ENCODE measurements at regions not wholly inside any gene's neighbourhood (a gene's known extent, or its start where the extent isn't known, plus 50 kb on each side); places are given as distances from the start of the nearest gene placed in this dataset.
A peak's percentile ranks its signal among the peaks of the same experiment; 100 is the strongest.

DNA sequence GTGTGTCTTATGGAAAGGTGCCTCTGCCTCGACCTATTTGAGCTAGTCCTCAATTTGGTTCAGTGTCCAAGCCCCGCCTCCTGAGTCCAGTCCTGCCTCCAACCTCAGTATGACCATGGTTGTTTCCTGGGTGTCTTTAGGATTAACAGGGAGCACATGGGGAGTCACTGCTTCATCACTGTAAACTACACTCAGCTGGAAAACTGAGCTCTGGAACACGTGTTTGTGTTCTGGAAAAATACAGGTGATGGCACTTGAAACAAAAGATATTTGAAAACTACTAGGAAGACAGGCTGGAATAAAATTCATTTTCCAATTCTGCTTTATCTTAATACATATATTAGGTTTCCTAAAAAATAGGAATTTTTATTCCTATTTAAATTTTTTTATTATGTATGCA lies 1187.3 kb upstream of the TMEM132C start:
- no peaks in the 10 kb centered on the region for H3K36me3 ChIP-seq (ENCODE audit: control insufficient read depth, insufficient read depth, low read length)
- no peak overlapping the region for H3K4me3 ChIP-seq (ENCODE audit: low read depth, low read length)
- no peak for DNase-seq (ENCODE audit: low read depth in 4 of 6, low spot score in 6 of 6)
- WGBS (ENCODE audit: insufficient coverage), result 93% methylated on average over 2 of the region's 3 CpGs
- no peaks in the 10 kb centered on the region for H3K27me3 ChIP-seq (ENCODE audit: control insufficient read depth, insufficient read depth, low read length)
- H3K9me3 ChIP-seq (ENCODE audit: control insufficient read depth, insufficient read depth, low read length), result no peaks in the 10 kb centered on the region
- no peak overlapping the region for H3K27ac ChIP-seq (ENCODE audit: low read depth, low read length)
- no peaks in the 10 kb centered on the region for H3K4me1 ChIP-seq (ENCODE audit: control insufficient read depth, insufficient read depth, low read length)

DNA sequence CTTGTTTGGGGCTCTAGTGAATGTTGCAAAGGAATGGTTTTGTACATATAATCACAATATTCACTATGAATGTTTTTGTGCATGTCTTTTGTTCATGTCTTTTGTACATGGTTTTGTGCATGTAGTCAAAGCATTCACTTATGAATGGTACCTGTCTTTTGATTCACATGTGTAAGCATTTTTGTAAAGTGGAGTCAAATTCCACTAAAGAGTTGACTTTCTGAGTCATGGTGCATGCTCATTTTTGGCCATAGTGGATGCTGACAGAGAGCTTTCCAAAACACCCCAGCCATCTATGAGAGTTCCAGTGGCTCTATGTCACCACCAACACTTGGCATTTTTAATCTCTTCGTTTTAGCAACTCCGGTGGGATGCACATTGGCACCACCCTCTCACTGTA lies 1185.9 kb upstream of the TMEM132C start:
- Histone ChIP-seq H3K27ac (ENCODE audit: low read depth, low read length) (no peak overlapping the region), H3K27me3 (ENCODE audit: control insufficient read depth, insufficient read depth, low read length) (no peaks in the 10 kb centered on the region), H3K4me1 (ENCODE audit: control insufficient read depth, insufficient read depth, low read length) (no peaks in the 10 kb centered on the region), H3K4me3 (ENCODE audit: low read depth, low read length) (no peak overlapping the region), H3K36me3 (ENCODE audit: control insufficient read depth, insufficient read depth, low read length) (no peaks in the 10 kb centered on the region), H3K9me3 (ENCODE audit: control insufficient read depth, insufficient read depth, low read length) (no peaks in the 10 kb centered on the region)
- no peak for DNase-seq (ENCODE audit: low read depth in 4 of 6, low spot score in 6 of 6)
- 100% methylated on average over 2 of the region's 2 CpGs for WGBS (ENCODE audit: insufficient coverage)

DNA sequence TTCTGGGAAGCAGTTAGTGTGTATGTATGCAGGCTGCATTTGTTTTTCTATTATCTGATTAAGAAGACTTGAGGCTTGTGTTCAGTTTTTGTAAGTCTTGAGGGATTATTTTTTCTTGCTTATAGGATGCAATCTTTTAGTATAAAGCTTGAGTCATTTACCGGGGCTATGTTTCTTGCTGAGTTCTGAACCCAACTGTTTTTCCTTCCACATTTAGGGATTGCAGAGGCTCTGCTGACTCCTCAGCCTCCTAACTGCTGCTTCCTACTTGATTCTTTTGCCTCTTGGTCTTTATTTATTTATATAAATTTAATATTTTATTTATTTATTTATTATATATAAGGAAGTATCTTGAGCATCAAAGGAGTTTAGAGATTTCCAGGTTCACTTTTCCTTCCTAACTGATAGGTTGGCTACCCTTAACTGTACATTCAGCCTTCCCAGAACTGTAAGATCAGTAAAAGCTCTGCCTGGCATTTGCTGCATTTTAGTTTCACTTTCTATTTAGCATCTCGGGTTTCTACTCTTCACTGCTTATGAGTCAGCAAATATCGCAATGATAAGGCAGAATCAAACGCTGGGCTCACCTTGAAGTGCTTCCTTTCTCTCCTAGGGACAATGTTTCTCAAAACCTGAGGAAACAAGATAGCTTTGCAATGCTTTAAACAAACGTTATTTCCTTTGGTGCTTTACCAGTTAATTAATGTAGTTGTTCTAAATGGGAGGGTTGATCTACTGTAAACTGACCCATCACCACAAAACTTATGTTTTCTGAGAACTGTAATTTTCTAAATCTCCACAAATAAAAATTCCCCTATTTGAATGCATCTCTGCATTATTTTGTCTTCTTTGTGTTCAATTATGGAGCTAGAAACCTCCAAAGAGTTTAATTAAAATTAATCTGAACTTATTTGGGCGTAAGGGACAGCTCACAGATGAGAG lies 1183.7 kb upstream of the TMEM132C start:
- Histone ChIP-seq H3K27me3 (ENCODE audit: control insufficient read depth, insufficient read depth, low read length) (no peaks in the 10 kb centered on the region), H3K36me3 (ENCODE audit: control insufficient read depth, insufficient read depth, low read length) (no peaks in the 10 kb centered on the region), H3K4me3 (ENCODE audit: low read depth, low read length) (peak overlapping the region; percentile 37), H3K27ac (ENCODE audit: low read depth, low read length) (peak overlapping the region; percentile 31), H3K9me3 (ENCODE audit: control insufficient read depth, insufficient read depth, low read length) (no peaks in the 10 kb centered on the region), H3K4me1 (ENCODE audit: control insufficient read depth, insufficient read depth, low read length) (no peaks in the 10 kb centered on the region)
- DNase-seq (ENCODE audit: low read depth in 4 of 6, low spot score in 6 of 6), result peak in 5 of 6 donors; percentile 41 to 79 (median 46)
- 14% methylated on average over 3 of the region's 6 CpGs for WGBS (ENCODE audit: insufficient coverage)

DNA sequence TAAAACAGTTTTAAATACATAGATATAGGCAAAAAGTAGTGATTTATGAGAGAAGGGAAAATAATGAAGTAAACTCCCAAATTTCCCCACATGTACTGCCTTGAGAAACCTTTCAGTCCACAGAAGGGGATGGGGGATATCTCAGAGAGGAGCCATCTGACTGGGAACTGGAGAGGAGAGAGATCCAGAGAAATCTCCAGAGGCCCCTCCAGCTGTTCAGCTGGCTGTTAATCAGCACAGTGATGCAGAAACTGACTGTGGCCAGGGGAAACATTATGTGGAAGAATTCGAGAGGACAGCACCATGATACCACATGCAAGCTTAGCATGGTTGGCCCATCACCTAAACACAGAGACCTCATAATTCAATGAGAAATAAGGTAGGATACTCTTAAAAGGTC lies 1165.9 kb upstream of the TMEM132C start:
- no CpG with 5 or more reads among the region's 1 CpG for WGBS (ENCODE audit: insufficient coverage)
- H3K36me3 ChIP-seq (ENCODE audit: control insufficient read depth, insufficient read depth, low read length), result no peaks in the 10 kb centered on the region
- no peaks in the 10 kb centered on the region for H3K9me3 ChIP-seq (ENCODE audit: control insufficient read depth, insufficient read depth, low read length)
- no peak overlapping the region for H3K4me3 ChIP-seq (ENCODE audit: low read depth, low read length)
- H3K27ac ChIP-seq (ENCODE audit: low read depth, low read length), result no peak overlapping the region
- H3K4me1 ChIP-seq (ENCODE audit: control insufficient read depth, insufficient read depth, low read length), result no peaks in the 10 kb centered on the region
- H3K27me3 ChIP-seq (ENCODE audit: control insufficient read depth, insufficient read depth, low read length), result no peaks in the 10 kb centered on the region
- DNase-seq (ENCODE audit: low read depth in 4 of 6, low spot score in 6 of 6), result peak in 1 of 6 donors; percentile 68

DNA sequence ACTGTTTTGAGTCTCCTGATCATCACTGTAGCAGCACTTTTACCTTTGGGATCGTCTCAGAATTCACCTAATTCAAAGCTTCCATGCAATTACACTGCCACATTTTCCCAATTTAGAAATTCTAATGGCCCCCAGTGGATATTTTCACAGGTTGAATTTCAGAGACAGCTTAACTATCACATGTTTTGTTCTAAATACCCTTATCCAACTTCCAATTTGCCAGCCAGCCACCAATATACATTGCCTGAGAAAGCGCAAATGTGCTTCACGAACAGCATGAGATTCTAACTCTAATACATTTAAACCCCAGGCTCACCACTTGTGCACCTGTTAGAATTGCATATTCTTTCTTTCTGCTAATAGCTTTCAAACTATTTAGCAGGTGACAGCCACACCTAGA lies 1160.9 kb upstream of the TMEM132C start:
- WGBS (ENCODE audit: insufficient coverage), result 65% methylated on average over 3 of the region's 3 CpGs
- Histone ChIP-seq H3K4me3 (ENCODE audit: low read depth, low read length) (no peak overlapping the region), H3K4me1 (ENCODE audit: control insufficient read depth, insufficient read depth, low read length) (no peaks in the 10 kb centered on the region), H3K27me3 (ENCODE audit: control insufficient read depth, insufficient read depth, low read length) (no peaks in the 10 kb centered on the region), H3K9me3 (ENCODE audit: control insufficient read depth, insufficient read depth, low read length) (no peaks in the 10 kb centered on the region), H3K36me3 (ENCODE audit: control insufficient read depth, insufficient read depth, low read length) (no peaks in the 10 kb centered on the region), H3K27ac (ENCODE audit: low read depth, low read length) (no peak overlapping the region)
- DNase-seq (ENCODE audit: low read depth in 4 of 6, low spot score in 6 of 6), result peak in 1 of 6 donors; percentile 93

DNA sequence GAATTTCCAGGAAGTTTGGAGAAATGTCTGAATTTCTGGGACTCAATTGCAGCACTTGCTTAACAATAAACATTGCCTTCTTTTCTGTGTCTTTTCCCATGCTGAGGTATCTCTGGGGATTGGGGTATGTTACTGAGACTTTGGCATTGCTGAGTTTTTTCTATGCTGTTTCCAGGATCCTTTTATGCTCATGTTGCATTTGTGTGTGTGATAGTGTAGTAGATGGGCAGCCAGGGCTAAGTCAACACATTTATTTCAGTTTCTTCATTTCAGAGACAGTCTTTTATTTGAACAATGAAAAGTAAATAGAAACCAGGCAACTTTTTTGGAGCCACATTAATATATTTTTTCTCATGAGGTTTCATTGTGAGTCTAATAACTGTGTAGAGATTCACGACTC lies 1160.3 kb upstream of the TMEM132C start:
- H3K27me3 ChIP-seq (ENCODE audit: control insufficient read depth, insufficient read depth, low read length), result no peaks in the 10 kb centered on the region
- H3K36me3 ChIP-seq (ENCODE audit: control insufficient read depth, insufficient read depth, low read length), result no peaks in the 10 kb centered on the region
- DNase-seq (ENCODE audit: low read depth in 4 of 6, low spot score in 6 of 6), result no peak
- H3K4me3 ChIP-seq (ENCODE audit: low read depth, low read length), result no peak overlapping the region
- no peaks in the 10 kb centered on the region for H3K4me1 ChIP-seq (ENCODE audit: control insufficient read depth, insufficient read depth, low read length)
- no peaks in the 10 kb centered on the region for H3K9me3 ChIP-seq (ENCODE audit: control insufficient read depth, insufficient read depth, low read length)
- no CpG with 5 or more reads among the region's 1 CpG for WGBS (ENCODE audit: insufficient coverage)
- no peak overlapping the region for H3K27ac ChIP-seq (ENCODE audit: low read depth, low read length)

DNA sequence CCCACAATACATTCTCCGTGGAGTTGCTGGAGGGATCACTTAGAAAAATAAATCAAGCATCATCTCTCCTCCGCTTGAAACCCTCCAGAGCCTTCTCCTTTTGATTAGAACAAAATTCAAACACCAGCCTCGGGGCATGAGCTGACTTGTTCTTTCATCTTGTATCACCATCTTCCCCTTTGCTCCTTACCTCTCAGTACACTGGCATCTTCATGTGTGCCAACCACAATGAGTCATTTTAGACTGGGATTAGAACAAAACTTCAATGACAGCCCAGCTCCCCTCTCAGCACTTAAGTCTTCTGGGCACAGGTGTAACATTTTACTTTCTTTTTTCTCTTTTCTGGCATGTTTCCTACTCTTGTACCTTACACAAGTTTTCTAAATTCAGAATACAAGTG lies 1159.2 kb upstream of the TMEM132C start:
- Histone ChIP-seq H3K4me1 (ENCODE audit: control insufficient read depth, insufficient read depth, low read length) (no peaks in the 10 kb centered on the region), H3K4me3 (ENCODE audit: low read depth, low read length) (no peak overlapping the region), H3K36me3 (ENCODE audit: control insufficient read depth, insufficient read depth, low read length) (no peaks in the 10 kb centered on the region), H3K9me3 (ENCODE audit: control insufficient read depth, insufficient read depth, low read length) (no peaks in the 10 kb centered on the region), H3K27ac (ENCODE audit: low read depth, low read length) (no peak overlapping the region), H3K27me3 (ENCODE audit: control insufficient read depth, insufficient read depth, low read length) (no peaks in the 10 kb centered on the region)
- DNase-seq (ENCODE audit: low read depth in 4 of 6, low spot score in 6 of 6), result no peak
- 89% methylated on average over 3 of the region's 3 CpGs for WGBS (ENCODE audit: insufficient coverage)

DNA sequence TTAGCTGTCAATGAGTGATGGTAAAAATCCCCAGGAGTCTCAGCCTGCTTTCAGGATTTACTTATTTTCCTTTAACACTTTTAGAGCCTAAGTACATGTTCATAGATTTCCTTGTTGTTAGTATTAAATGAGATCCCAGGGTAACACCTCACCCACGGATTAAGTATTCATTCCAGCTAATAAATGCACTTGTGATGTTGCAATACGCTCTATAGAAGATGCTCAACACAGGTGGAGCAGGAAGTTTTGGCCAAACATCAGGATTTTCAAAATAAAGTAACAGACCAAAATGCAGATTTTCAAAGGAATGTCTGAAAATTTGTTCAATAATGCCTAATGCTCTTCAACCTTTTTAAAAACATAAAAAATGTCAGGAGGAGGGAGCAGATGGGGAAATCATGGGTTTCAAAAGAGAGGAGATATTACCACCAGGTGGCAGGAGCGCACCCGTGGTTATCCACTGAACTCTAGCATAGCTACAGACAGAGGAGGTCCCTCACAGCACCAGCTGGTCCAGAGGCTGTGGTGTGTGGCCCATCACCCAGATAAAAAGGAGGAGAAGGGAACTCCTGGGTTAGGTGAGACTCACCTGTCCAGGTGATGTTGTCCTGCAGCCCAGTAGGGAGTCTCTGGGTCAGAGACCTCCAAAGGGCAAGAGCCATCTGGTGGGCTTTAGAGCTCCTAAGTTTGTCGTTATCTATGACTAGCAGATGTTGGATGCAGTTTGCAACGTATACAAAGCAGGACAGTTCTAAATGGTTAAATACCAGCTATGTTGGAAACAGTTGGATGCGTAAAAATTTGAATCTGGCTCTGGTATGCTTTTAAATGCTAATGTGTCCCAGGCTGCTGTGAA lies 1158.4 kb upstream of the TMEM132C start:
- no peak overlapping the region for H3K4me3 ChIP-seq (ENCODE audit: low read depth, low read length)
- H3K4me1 ChIP-seq (ENCODE audit: control insufficient read depth, insufficient read depth, low read length), result no peaks in the 10 kb centered on the region
- no peaks in the 10 kb centered on the region for H3K36me3 ChIP-seq (ENCODE audit: control insufficient read depth, insufficient read depth, low read length)
- DNase-seq (ENCODE audit: low read depth in 4 of 6, low spot score in 6 of 6), result peak in 2 of 6 donors; percentile 60 to 64
- H3K27me3 ChIP-seq (ENCODE audit: control insufficient read depth, insufficient read depth, low read length), result no peaks in the 10 kb centered on the region
- no peaks in the 10 kb centered on the region for H3K9me3 ChIP-seq (ENCODE audit: control insufficient read depth, insufficient read depth, low read length)
- 52% methylated on average over 5 of the region's 7 CpGs for WGBS (ENCODE audit: insufficient coverage)
- H3K27ac ChIP-seq (ENCODE audit: low read depth, low read length), result no peak overlapping the region

DNA sequence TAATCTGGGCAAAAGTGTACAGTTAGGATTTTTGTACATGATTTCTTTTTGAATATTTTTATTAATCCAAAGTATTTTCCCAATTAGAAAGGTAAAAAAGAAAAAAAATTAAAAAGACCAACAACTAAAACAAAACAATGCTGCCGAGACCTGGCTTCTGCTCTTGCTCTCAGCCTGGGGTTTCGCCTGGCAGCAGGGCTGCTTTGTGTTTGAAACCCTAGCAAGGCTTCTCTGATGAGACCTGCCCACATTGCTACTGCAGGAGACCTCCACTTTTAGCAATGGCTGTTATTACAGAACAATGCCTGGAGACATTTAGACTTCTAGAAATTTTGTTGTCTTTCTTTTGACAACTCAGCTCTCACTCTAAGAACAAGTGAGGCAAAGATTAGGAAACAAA lies 1153.0 kb upstream of the TMEM132C start:
- H3K27me3 ChIP-seq (ENCODE audit: control insufficient read depth, insufficient read depth, low read length), result no peaks in the 10 kb centered on the region
- no peak for DNase-seq (ENCODE audit: low read depth in 4 of 6, low spot score in 6 of 6)
- H3K36me3 ChIP-seq (ENCODE audit: control insufficient read depth, insufficient read depth, low read length), result no peaks in the 10 kb centered on the region
- no peak overlapping the region for H3K27ac ChIP-seq (ENCODE audit: low read depth, low read length)
- peaks cover 2% of the 10 kb centered on the region for H3K4me1 ChIP-seq (ENCODE audit: control insufficient read depth, insufficient read depth, low read length)
- no peak overlapping the region for H3K4me3 ChIP-seq (ENCODE audit: low read depth, low read length)
- no peaks in the 10 kb centered on the region for H3K9me3 ChIP-seq (ENCODE audit: control insufficient read depth, insufficient read depth, low read length)
- WGBS (ENCODE audit: insufficient coverage), result 67% methylated on average over 2 of the region's 2 CpGs

All from spinal cord (tissue), 9 donors.